T-helper 1 cell treated with Interleukin-12 subunit alpha and Interleukin-12 subunit beta and Interleukin-4 antibody, amounts not matched to agents 30 ng/mL and 1 ng/mL, for 36 hours (primary cell): ENCODE measurements at regions not wholly inside any gene's neighbourhood (a gene's known extent, or its start where the extent isn't known, plus 50 kb on each side); places are given as distances from the start of the nearest gene placed in this dataset.

ENCODE experiments used
- intact Hi-C: fragments of 100-400 bp; cut with micrococcal nuclease; formaldehyde crosslinking; loops from one replicate; pipeline ENCODE4 v1.15.1; 2024

DNA sequence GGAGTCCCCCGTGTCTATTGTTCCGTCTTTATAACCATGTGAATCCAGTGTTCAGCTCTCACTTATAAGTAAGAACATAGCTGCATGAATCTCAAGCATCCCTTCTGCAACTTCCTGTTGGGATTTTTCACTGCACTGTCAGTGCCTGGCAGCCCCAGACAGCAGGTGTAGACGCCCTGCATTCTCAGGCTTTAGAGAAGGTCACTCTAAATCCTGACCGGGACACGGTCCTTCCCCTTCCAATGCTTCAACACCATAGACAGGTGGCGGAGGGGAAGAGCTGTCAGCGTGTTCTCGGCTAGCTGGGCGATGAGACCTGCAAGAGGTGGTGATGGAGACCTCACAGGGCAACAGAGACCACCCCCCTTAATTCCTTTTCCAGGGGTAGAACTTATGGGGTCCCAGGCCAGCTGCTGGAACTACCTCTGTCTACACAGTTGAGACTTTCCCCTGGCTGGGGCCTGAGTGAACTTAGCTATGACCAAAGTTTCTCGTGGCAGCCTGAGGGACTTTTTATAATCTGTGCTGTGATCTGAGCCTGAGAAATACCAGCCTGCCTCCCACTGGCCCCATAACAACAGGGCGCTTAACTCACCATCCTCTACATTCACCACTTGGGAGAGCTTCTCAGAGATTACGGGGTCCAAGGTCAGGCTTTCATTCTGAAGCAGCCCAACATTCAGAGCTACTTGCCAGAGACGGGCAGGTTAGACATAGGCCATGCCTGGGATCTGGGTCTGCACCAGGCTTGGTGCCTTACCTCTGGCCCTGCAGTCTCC is 143.2 kb upstream of the TNRC6C start:
- intact Hi-C loops = no loop called here

DNA sequence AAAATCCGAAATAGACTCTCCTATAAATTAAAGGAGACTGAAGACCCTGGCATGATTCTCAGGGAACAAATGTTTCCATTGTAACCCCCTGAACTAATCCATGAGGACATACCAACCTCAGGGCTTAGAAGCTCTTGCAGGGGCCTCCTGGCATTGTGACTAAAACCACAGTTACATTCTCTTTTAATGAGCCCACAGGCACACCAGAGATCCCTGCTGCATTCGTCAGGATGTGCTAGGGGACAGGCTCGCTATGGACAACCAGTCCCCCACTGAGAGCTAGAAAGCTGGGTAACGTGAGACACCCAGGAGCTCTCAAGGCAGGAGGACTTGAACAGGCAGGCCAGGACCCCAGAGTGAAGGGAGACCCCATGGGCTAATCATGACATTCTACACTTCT is 140.6 kb upstream of the TNRC6C start:
- intact Hi-C loops = no loop called here

DNA sequence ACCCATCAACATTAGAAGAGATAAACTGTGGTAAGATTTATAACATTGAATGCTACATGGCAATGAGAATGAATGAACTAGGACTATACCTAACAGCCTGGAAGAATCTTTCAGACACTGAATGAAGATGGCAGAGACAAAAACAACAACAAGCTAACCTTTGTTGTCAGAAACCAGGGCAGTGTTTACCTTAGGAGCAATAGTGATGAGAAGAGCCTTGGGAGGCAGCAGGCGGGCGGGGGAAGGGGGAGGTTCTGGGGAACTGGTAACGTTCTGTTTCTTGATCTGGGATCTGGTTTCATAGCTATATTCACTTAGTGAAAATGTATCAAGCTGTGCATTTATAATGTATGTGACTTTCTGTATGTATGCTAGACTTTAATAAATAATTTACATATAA is 139.0 kb upstream of the TNRC6C start:
- intact Hi-C loops = no loop called here

DNA sequence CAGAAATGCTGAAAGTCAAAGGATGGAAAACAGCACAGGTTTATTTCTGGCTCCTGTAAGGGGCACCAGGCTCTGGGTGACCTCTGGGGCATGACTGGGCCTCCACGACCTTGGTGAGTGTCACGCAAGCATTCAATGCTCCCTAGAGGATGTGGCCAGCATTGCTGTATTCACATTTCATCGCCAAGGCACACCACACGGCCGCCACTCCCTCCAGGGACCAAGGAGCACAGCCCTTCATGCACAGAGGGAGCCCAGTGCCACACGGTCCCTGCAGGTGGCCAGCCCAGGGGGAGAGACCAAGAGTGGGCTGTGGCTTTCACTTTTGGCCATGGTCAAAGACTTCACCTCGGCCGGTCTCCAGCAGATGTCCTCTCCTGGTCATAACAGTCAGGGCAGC is 137.4 kb upstream of the TNRC6C start:
- intact Hi-C loops = no loop called here

DNA sequence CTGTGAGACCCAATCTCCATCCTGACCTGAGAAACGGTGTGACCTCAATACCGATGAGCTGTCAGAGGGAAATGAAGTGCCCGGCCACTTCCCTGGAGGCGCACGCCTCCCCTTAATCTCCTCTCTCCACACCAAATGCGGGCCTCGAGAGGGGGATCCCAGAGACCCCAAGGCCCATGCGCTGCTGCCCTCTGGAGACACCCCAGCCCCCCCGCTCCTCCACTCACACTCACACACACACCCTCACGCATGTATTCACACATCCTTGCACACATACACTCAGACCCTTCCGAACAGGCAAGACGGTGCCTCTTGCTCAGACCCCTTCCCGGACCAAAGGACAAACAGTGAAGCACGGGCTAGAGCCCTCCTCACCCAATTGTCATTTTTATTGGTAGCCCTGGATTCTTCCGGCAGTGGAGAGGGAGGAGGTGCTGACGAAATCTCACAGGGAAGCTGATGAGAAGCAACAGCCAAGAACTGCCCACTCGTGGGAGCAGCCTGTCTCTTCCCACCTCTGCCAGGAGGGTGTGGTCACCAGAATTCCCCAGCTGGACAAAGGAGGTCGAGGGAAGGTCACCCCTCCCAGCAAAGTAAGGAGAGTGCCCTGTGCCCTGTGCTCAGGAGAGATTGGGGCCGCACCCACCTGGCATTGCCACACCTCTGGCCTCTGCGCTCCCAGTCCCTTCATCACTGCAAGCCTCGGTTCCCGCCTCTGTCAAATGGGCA is 136.0 kb upstream of the TNRC6C start:
- intact Hi-C loops = no loop called here

DNA sequence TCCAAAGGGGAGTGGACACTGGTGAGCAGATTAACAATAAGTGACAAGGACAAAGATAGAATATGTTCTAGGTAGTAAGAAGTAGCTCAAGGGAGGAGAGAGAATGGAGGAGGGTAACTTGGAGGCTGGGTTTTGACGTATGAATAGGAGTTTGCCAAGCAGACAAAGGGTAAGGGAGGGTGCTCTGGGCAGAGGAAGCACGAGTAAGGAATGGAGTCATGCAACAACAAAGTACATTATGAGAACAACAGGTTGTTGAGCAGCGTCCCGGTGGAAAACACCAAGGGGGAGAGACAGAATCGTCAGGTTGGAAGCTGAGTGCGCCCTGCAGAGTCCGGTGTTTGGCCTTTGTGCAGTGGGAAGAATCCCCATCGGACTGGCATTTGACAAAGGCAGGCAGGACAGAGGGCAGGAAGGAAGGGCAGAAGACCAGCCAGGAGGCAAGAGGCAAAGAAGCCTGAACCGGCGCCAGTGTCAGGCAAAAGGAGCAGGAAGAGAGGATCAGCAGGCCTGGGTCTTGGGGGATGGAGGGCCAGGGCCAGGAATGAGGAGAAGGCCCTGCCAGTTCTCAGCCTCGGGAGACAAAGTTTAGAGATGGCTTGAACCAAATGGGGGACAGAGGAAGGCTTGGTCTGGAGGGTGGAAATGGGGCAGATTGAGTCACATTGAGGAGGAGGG is 134.3 kb upstream of the TNRC6C start:
- intact Hi-C loops = no loop called here

DNA sequence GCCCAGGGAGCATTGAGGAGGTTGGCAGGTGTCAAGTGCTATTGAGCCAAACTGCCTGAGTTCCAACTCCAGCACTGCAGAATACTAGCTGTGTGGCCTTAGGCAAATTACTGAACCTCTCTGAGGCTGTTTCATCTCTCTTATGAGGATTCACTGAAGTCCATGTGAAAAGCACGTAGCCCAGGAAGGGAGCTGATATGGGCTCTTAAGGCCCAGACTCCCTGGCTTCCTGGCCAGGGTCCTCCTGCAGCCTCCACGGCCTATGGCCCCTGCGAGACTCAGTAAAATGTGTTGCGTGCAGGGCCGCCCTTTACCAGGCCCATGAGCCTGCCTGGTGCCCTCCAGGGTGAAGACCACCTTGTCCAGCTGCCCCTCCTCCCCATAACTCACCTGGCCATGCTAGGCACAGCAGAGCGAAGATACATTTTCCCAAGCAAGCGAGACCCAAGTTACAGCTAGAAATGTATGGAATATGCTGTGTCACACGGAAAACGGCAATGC is 133.7 kb upstream of the TNRC6C start:
- intact Hi-C loops = no loop called here

DNA sequence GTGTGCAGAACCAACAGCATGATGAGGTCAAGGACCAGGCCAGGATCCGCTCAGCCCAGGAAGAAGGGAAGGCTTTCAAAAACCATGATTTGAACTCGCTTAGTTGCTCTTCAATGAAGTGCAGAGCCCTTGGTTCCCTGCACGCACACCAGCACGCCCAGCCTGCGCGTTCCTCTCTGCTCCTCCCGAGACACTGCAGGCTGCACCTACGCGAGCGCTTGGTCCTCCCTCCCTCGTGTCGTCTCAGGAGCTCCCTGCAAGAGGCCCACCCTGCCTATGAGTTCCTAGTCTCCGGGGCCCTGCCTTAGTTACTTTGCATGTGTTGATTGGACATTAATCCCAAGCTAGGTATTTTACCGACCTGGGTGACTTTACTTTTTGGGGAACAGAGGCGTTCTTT is 132.9 kb upstream of the TNRC6C start:
- intact Hi-C loops = no loop called here

DNA sequence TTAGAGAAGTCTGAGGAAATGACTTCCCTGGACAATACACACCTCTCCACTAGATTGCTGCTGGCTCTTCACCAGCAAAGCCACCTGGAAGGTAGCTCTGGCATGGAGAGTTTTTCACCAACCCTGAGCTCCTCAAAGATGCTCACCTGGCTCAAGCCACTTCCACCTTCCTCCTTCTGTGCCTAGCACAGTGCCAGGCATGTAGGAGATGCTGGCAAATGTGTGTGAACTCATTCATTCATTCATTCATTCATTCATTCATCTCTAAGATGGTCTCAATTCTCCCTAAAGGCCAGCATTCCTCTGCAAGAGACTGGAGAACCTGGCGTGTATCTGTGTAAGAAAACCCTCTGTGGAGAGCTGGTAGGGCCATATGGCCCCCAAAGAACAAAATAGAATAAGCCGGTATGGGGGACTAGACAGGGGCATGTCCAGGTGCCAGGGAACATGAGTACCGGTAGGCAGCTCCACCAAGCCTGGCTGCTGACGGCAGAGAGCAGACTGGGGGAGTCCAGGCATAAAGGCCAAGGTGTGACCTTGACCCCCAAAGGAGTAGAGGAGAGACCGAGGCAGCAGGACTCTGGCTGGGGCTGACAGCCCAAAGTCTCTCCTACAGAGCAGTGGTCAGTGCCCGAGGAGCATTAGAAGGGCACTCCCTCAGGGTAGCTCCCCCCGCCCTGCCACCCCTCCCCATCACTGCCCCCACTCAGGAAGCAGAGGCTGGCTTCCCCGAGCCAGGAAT is 132.2 kb upstream of the TNRC6C start:
- intact Hi-C loops = no loop called here

DNA sequence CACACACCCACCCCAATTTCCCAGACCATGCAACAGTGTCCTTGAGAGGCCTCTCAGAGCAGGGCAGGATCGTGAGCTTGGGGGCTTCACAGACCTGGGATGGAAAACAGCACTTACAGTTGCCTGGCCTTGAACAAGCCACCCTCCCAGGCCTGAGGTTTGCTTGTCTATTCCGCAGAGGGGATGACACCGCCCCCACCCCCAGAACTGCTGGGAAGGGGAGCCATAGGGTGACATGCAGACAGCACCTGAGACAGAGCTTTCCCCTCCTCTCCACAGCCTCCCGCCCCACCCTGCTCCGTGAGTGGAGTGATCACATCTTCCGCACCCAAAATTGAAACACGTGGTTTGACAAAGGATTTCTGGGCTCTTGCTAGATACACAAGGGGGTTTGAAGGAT is 131.5 kb upstream of the TNRC6C start:
- intact Hi-C loops = no loop called here

DNA sequence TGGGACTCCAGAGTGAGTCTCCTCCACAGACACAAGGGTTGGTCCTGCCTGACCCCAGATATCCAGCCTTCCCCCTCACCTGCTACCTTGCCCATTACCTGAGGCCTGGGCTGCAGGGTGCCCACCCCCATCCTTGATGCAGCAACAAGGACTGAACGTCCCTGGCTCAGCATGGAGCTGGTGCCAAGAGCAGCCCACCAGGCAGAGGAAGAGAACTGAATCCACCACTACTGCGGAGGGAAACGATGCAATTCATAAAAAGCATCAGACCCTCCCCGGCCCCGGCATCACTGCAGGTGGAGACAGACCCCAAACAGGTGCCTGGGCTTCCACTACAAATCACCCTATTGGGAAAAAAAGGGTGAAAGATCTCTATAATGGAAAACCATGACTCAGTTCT is 131.0 kb upstream of the TNRC6C start:
- intact Hi-C loops = no loop called here

DNA sequence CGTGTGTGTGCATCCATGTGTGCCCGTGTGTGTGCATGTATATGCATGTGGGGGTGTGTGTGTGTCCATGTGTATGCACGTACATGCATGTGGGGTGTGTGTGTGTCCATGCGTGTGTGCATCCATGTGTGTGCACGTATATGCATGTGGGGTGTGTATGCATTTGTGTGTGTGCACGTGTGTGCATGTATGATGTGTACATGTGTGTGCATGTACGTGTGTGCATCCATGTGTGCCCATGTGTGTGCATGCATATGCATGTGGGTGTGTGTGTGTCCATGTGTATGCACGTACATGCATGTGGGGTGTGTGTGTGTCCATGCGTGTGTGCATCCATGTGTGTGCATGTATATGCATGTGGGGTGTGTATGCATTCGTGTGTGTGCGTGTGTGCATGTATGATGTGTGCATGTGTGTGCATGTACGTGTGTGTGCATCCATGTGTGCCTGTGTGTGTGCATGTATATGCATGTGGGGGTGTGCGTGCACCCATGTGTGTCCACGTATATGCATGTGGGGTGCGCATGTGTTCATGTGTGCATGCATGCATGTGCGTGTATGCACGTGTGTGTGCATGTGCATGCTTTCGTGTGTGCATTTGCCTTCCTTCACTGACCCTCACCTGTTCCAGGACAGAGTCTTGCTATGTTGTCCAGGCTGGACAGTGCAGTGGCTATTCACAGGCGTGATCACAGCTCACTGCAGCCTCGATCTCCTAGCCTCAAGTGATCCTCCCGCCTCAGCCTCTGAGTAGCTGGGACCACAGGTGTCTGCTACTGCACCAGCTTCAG is 129.6 kb upstream of the TNRC6C start:
- intact Hi-C loops = no loop called here

DNA sequence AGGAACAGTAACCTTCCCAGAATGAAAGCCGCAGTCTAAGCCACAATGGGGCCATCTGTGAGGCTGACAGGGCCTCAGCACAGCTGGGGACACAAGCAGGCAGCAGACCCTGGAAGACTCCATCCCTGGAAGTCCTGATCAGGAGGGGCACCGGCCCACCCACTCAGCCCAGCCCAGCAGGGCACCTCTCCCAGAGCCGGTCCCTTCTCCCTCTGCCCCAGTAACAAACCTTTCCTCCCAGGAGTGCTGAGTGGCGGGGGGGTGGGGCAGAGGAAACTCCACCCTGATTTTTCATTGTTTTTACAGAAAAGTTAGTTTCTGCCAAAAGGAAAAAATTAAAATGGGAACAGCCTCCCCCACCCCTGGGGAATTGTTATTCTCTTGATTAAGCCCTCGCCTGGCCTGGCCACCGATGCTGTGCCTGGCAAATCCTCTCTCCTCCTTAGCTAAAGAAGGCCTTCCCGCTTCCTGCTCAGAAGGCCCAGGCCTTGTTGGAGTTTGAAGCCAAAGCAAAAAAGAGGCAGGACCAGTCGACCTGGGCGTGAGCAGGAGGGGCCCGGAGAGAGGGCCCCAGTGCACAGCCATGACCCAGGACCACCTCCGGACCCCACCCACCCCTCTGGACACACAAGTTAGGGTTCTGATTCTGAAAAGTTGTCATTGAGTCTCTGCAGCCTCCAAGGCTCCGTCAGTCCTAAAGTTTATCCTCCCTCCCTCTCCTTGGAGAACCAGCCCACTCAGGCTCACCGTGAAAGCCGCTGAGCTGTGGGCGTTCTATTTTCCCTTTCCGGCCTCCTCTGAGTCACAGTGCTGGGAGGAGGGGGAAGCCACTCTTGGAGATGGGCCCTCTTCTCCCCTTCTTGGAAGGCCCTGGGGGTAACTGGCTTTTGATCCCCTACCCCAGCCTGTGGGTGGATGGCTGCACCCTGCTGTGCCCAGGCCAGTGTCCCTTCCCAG is 128.4 kb upstream of the TNRC6C start:
- intact Hi-C loops = no loop called here

DNA sequence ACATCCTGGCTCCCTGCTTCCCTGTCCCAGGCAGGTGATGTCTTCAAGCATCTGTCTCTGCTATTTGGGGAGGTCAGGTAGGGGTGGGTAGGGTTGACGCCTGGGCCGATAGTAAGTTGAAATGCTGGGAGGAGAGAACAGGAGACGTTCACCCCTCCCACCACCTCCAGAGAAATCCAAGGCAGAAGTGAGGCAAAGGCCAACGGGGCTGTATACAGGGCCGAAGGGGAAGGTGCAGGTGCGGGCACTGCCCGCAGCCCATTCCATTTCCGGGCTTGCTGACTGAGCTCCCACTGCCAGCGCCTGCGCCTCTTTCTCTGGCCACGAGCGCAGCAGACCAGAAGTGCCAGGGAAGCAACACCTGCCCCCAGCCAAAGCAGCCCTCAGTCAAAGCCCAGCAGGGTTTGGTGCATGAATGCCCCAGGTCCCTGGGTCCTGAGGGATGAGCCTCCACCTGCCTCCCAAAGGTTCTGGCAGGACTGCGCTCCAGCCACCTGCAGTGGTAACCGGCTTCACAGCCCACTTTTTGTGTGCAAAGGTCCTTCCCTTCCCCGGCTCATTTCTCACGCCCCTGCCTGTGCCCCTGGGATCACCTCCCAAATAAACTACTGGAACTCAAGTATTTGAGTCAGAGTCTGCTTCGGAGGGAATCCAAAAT is 127.6 kb upstream of the TNRC6C start:
- intact Hi-C loops = no loop called here

DNA sequence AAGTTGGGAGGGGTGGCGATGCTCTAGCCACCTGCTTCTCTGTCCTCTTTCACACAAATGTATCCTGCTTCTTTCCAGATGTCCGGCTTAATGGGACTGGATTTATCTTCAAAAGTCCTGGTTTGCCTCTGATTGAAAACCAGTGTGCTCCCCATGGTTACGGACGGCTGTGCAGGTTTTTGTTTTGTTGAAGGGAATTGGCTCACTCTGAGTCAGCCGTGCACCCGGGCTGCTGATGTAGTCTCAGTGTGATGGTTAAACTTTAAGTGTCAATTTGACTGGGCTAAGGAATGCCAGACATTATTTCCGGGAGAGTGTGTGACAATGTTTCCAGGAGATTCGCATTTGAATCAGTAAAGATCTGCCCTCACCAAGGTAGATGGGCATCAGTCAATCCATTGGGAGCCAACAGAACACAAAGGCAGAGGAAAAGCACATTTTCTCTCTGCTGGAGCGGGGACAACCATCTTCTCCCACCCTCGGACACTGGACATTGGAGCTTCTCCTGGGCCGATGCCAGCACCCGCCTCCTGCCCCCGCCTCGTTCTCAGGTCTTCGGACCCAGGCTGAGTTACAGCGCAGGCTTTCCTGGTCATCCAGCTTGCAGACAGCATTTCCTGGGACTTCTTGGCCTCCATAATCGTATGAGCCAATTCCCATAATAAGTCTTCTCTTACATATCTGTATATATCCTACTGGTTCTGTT is 126.9 kb upstream of the TNRC6C start:
- intact Hi-C loops = no loop called here

DNA sequence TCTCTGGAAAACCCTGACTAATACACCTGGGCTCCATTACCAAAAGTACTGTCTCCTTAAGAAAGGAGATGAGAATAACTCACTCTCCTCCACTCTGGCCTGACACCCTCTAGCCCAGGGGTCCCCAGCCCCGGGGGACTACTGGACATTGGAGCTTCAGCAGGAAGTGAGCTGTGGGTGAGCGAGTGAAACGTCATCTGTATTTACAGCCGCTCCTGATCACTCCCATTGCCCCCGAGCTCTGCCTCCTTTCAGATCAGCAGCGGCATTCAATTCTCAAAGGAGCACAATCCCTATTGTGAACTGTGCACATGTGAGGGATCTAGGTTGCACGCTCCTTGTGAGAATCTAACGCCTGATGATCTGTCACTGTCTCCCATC is 126.3 kb upstream of the TNRC6C start:
- intact Hi-C loops = no loop called here

DNA sequence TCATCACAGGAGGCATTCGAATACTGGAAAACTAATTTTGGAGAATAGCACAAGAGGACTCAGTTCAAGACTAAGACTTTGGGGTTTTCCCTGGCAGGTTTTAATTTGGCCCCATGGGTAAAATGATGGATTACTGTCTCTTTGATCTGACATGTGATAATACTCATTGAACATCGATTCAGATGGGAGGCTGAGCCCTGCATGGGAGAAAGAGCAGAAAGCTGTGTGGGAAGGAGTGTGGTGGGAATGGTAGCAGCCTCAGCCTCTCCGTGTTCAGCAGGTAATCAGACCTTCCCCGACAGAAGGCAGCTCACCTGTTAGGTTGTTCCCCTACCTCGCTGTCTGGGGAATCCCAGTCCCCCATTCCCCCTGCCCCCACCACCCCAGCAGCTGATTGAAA is 124.7 kb upstream of the TNRC6C start:
- intact Hi-C loops = loop anchor here (1.0 kb wide), 1 partner anchor 10 kb away; no protein-coding TSS in a partner anchor
